ENCODE measurements at regions not wholly inside any gene's neighbourhood (a gene's known extent, or its start where the extent isn't known, plus 50 kb on each side); places are given as distances from the start of the nearest gene placed in this dataset.

GRCh38 chr7:157485361-157485831 lies 148.6 kb downstream of the DNAJB6 start:
- peaks cover 4% of the 10 kb centered on the region for H3K4me1 Mint-ChIP-seq (ENCODE audit: low read depth)
- H3K4me3 Mint-ChIP-seq = no peak overlapping the region
- no peaks in the 10 kb centered on the region for H3K9me3 Mint-ChIP-seq
- DNase-seq (no peak), ATAC-seq (replicated peaks in 1 of 2) (no peak)
- no peaks in the 10 kb centered on the region for H3K27me3 Mint-ChIP-seq (ENCODE audit: low read depth)
- peaks cover 0 to 5% of the 10 kb centered on the region in 2 donors for H3K36me3 Mint-ChIP-seq (ENCODE audit: insufficient read depth in 2 of 2)
- H3K27ac Mint-ChIP-seq = no peak overlapping the region

- DNase-seq = no peak
- H3K4me3 Mint-ChIP-seq = no peak overlapping the region
- no peak overlapping the region for H3K27ac Mint-ChIP-seq
- peaks cover 0 to 4% of the 10 kb centered on the region in 2 donors for H3K9me3 Mint-ChIP-seq
- ATAC-seq (replicated peaks in 1 of 2) = no peak
- no peaks in the 10 kb centered on the region for H3K27me3 Mint-ChIP-seq (ENCODE audit: low read depth)
- H3K4me1 Mint-ChIP-seq (ENCODE audit: low read depth) = peaks cover 12% of the 10 kb centered on the region
- H3K36me3 Mint-ChIP-seq (ENCODE audit: insufficient read depth in 2 of 2) = peaks cover 2 to 8% of the 10 kb centered on the region in 2 donors
Observed at GRCh38 chr7:157486007-157486755, 149.4 kb downstream of the DNAJB6 start.

GRCh38 chr7:157487046-157487770 lies 150.4 kb downstream of the DNAJB6 start:
- Mint-ChIP-seq H3K36me3 (ENCODE audit: insufficient read depth in 2 of 2) (peaks cover 2 to 14% of the 10 kb centered on the region in 2 donors), H3K27ac (no peak overlapping the region), H3K27me3 (ENCODE audit: low read depth) (peaks cover 2% of the 10 kb centered on the region), H3K4me3 (no peak overlapping the region), H3K4me1 (ENCODE audit: low read depth) (peaks cover 14% of the 10 kb centered on the region), H3K9me3 (peaks cover 0 to 4% of the 10 kb centered on the region in 2 donors)
- no peak for ATAC-seq (replicated peaks in 1 of 2)
- DNase-seq = no peak

- Mint-ChIP-seq H3K9me3 (peaks cover 0 to 7% of the 10 kb centered on the region in 2 donors), H3K27me3 (ENCODE audit: low read depth) (peaks cover 12% of the 10 kb centered on the region), H3K36me3 (ENCODE audit: insufficient read depth in 2 of 2) (peaks cover 2 to 19% of the 10 kb centered on the region in 2 donors), H3K4me1 (ENCODE audit: low read depth) (peaks cover 15% of the 10 kb centered on the region), H3K27ac (no peak overlapping the region), H3K4me3 (no peak overlapping the region)
- no peak for ATAC-seq (replicated peaks in 1 of 2)
- DNase-seq = no peak
Observed at GRCh38 chr7:157488281-157488680, 151.5 kb downstream of the DNAJB6 start.

- DNase-seq = no peak
- H3K36me3 Mint-ChIP-seq (ENCODE audit: insufficient read depth in 2 of 2) = peaks cover 2 to 19% of the 10 kb centered on the region in 2 donors
Observed at GRCh38 chr7:157488966-157489365, 152.2 kb downstream of the DNAJB6 start.

More at GRCh38 chr7:157488966-157489365, 152.2 kb downstream of the DNAJB6 start:
- H3K9me3 Mint-ChIP-seq = peaks cover 0 to 7% of the 10 kb centered on the region in 2 donors
- ATAC-seq (replicated peaks in 1 of 2) = no peak
- peaks cover 18% of the 10 kb centered on the region for H3K27me3 Mint-ChIP-seq (ENCODE audit: low read depth)
- no peak overlapping the region for H3K27ac Mint-ChIP-seq
- peaks cover 22% of the 10 kb centered on the region for H3K4me1 Mint-ChIP-seq (ENCODE audit: low read depth)
- H3K4me3 Mint-ChIP-seq = no peak overlapping the region
